GM12865 (cell line): ENCODE measurements at regions not wholly inside any gene's neighbourhood (a gene's known extent, or its start where the extent isn't known, plus 50 kb on each side); places are given as distances from the start of the nearest gene placed in this dataset.

Experiments used
- DNase-seq: peaks from one replicate; pipeline ENCODE4 v3.0.0; 2010; ENCODE audit warnings: low read depth
- H3K4me3 ChIP-seq: 2 replicates; pipeline ENCODE4 v1.5.1; 2011; ENCODE audit warnings: mild to moderate bottlenecking, low read depth, low read length, control low read depth
- TF ChIP-seq, protein P1 (sequence below): IDR thresholded peaks from 2 replicates; pipeline ENCODE4 v1.5.1; 2011; ENCODE audit warnings: low read length, control low read depth, low read depth, inconsistent platforms; ENCODE audit not compliant: insufficient read depth; ENCODE audit errors: missing control alignments

DNA sequence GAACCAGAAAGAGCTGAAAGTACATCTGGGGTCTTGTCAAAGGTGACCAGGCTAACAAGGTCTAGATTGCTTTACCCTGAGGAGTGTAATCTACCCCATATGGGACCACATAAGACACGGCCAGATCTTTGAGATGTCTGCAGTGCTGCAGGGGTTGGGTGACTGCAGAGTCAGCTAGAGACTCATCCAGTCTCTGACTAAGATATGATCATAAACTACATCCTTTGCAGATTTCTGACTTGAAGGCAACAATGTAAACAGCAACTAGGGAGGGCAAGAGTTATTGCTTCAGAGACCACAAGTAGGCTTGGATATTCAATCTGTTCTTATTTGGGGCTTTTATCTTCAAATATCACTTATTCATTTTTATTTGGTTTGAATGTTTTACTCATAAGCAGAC is 1080.5 kb upstream of the FOXG1 start:
- DNase-seq = no peak
- no peak overlapping the region for H3K4me3 ChIP-seq
- TF ChIP-seq, protein P1, sequence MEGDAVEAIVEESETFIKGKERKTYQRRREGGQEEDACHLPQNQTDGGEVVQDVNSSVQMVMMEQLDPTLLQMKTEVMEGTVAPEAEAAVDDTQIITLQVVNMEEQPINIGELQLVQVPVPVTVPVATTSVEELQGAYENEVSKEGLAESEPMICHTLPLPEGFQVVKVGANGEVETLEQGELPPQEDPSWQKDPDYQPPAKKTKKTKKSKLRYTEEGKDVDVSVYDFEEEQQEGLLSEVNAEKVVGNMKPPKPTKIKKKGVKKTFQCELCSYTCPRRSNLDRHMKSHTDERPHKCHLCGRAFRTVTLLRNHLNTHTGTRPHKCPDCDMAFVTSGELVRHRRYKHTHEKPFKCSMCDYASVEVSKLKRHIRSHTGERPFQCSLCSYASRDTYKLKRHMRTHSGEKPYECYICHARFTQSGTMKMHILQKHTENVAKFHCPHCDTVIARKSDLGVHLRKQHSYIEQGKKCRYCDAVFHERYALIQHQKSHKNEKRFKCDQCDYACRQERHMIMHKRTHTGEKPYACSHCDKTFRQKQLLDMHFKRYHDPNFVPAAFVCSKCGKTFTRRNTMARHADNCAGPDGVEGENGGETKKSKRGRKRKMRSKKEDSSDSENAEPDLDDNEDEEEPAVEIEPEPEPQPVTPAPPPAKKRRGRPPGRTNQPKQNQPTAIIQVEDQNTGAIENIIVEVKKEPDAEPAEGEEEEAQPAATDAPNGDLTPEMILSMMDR = no peak

DNA sequence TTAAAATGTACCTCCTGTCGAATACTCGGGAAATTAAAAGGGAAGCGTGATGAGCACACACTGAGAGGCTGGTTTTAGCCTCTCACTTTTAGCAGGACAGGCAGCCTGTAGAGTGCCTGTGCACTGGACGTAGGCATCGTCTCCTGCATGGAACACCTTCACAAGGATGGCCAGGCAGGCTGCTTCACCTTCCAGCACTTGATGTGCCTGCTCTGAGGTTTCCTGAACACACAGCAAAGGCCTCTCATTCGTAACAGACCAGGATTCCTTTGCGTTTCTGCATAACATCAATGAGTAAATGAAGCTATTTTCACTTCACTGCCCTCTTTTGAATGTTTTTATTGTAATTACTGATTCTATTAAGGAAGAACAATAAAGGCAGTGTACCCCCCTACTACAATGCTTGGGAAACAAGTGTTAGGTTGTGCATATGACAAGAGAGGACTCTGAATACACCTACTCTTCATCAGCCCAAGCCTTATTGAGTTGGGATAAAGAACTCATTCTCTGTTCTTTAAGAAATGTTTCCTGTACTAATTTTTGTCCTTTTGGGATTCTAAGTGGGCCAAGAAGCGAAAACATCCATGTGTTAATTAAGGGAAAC is 1077.6 kb upstream of the FOXG1 start:
- DNase-seq = no peak
- TF ChIP-seq, protein P1 = no peak
- H3K4me3 ChIP-seq = no peak overlapping the region

DNA sequence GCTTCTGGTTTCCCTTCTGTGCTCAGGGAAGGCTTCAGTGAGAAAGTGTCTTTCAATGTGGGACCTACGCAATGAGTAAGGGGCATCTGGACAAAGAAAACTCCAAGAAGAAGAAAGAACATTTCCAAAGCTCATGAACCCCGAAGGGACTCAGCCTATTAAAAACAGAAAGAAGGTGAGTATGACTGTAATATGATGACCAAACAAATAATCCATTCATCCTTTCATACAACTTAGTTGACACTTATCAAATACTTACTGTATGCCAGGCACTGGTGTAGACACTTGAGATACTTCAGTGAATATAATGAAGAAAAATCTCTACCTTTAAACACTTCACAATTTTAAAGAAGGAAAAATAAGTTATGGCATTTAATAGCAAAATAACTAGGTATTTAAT is 1054.2 kb upstream of the FOXG1 start:
- TF ChIP-seq, protein P1 = no peak
- no peak overlapping the region for H3K4me3 ChIP-seq
- DNase-seq = no peak

DNA sequence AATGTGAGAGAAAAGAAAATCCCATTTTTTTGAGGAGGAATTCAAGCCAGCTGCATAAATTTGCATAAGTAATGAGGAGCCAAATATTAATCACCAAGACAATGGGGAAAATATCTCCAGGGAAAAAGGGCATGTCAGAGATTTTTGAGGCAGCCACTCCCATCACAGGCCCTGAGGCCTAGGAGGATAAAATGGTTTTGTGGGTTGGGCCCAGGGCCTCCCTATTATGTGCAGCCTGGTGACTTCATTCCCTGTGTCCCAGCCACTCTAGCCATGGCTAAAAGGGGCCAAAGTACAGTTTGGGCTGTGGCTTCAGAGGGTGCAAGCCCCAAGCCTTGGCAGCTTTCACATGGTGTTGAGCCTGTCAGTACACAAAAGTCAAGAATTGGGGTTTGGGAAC is 1051.0 kb upstream of the FOXG1 start:
- TF ChIP-seq, protein P1 = no peak
- DNase-seq = no peak
- H3K4me3 ChIP-seq = no peak overlapping the region

DNA sequence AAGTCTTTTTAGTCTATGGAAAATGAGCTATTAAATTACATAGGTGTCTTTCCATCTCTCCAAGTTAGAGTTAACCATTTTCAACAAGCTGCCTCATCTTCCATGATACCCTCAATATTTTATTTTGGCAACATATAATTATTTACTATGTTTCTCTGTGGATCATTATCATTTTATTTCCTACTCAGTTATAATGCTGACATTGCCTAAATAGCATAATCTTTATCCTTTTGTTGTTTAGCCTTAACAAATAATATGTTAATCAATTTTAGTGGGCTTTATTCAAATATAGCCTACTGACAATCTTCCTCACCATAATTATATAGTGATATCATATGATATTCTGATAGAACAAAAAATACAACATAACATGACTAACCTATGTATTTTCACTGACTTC is 1044.8 kb upstream of the FOXG1 start:
- TF ChIP-seq, protein P1 = no peak
- H3K4me3 ChIP-seq = no peak overlapping the region
- no peak for DNase-seq

DNA sequence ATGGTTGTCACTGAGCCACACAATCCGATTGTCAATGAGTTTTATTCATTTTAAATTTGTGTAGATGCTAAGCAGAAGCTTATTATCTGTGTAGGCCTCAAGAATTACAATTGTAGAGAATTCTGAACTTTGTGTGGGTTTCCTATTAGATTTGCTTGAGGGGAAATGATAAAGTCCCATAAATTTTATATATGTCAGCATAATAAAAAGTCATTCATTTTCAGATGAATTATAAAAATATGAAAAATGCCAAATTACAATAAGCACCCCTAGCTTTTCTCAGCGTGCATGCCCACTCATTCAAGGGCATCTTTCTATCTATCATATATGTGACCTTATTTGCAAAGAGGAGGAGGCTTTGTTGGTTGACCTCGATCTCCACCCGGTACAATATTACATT is 1041.1 kb upstream of the FOXG1 start:
- TF ChIP-seq, protein P1 = no peak
- DNase-seq = no peak
- no peak overlapping the region for H3K4me3 ChIP-seq

DNA sequence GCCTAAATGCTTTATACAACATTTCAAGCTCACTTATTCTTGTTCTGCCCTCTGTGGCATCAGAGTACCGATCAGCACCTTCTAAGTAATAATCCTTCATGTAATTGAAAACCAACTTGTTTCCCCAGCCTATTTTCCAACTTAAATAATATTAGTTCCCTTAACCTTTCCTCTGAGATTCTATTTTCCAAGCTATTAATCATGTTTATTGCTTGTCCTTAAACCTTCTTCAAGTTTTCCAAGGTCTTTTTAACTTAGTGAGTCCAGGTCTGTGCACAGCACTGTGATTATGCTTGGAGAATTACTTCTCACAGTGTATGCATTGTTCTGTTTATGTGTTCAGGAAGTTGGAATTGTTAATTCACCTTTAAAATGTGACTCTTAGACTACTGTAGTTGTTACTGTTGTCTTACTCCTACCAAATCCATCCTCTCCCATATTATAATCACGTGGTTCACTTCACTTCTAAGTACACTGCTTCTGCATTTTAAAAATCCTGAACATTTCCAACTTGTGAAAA is 1039.3 kb upstream of the FOXG1 start:
- no peak overlapping the region for H3K4me3 ChIP-seq
- TF ChIP-seq, protein P1 = no peak
- DNase-seq = no peak
